ENCODE measurements at regions not wholly inside any gene's neighbourhood (a gene's known extent, or its start where the extent isn't known, plus 50 kb on each side); places are given as distances from the start of the nearest gene placed in this dataset.

- peaks cover 17% of the 10 kb centered on the region for H3K27me3 Mint-ChIP-seq (ENCODE audit: insufficient read depth, unreplicated experiment)
- Histone ChIP-seq H3K36me3 (ENCODE audit: control insufficient read depth, insufficient read depth, low read length) (no peaks in the 10 kb centered on the region), H3K27me3 (replicated peaks; ENCODE audit: control insufficient read depth, insufficient read depth, low read length) (no peaks in the 10 kb centered on the region; the same call in 1 of the 2 replicates), H3K4me1 (no peaks in the 10 kb centered on the region), H3K9me3 (no peaks in the 10 kb centered on the region), H3K4me3 (ENCODE audit: low read depth, low read length) (peak overlapping the region; percentile 33; the same call in 1 of the 2 replicates)
- TF ChIP-seq CTCF (IDR thresholded peaks at IDR 0.05; ENCODE audit: insufficient read depth in 1 of 2, low read depth in 1 of 2, low read length in 1 of 2, severe bottlenecking in 1 of 2, unreplicated experiment in 1 of 2): no peak
- ChIA-PET POLR2A (no interaction called here), CTCF (interaction anchor here (0.6 to 2.5 kb wide), 5 partner anchors 11 to 391 kb away, joined by 3 to 51 read pairs (median 4); no protein-coding TSS in a partner anchor)
- no peaks in the 10 kb centered on the region for H3K9me3 Mint-ChIP-seq (ENCODE audit: unreplicated experiment)
- no peak overlapping the region for H3K27ac Mint-ChIP-seq (ENCODE audit: unreplicated experiment)
- no peak for DNase-seq
- BruUV-seq (replicated peaks): no TSS peak
- intact Hi-C loops (cut with micrococcal nuclease; ENCODE audit: unreplicated experiment): loop anchor here (1.0 to 5.0 kb wide), 6 partner anchors 34 to 392 kb away; partner anchors contain the start of gene MAP2K3
- H3K4me3 Mint-ChIP-seq (ENCODE audit: unreplicated experiment): peak overlapping the region; percentile 47
- peaks cover 7% of the 10 kb centered on the region for H3K4me1 Mint-ChIP-seq (ENCODE audit: low read depth, unreplicated experiment)
- H3K36me3 Mint-ChIP-seq (ENCODE audit: insufficient read depth, unreplicated experiment): peaks cover 7% of the 10 kb centered on the region
These were observed 134.7 kb downstream of the KCNJ12 start for GRCh38 chr17:21510686-21511362.

GRCh38 chr17:21511363-21512195, 135.4 kb downstream of the KCNJ12 start:
- Mint-ChIP-seq H3K27me3 (ENCODE audit: insufficient read depth, unreplicated experiment) (peaks cover 17% of the 10 kb centered on the region), H3K27ac (ENCODE audit: unreplicated experiment) (no peak overlapping the region), H3K36me3 (ENCODE audit: insufficient read depth, unreplicated experiment) (peaks cover 7% of the 10 kb centered on the region), H3K4me3 (ENCODE audit: unreplicated experiment) (peak overlapping the region; percentile 47), H3K4me1 (ENCODE audit: low read depth, unreplicated experiment) (peaks cover 7% of the 10 kb centered on the region), H3K9me3 (ENCODE audit: unreplicated experiment) (no peaks in the 10 kb centered on the region)
- Histone ChIP-seq H3K36me3 (ENCODE audit: control insufficient read depth, insufficient read depth, low read length) (no peaks in the 10 kb centered on the region), H3K9me3 (no peaks in the 10 kb centered on the region), H3K4me1 (no peaks in the 10 kb centered on the region), H3K4me3 (ENCODE audit: low read depth, low read length) (peak overlapping the region; percentile 33), H3K27me3 (replicated peaks; ENCODE audit: control insufficient read depth, insufficient read depth, low read length) (no peaks in the 10 kb centered on the region; the same call in 1 of the 2 replicates)
- no TSS peak for BruUV-seq (replicated peaks)
- POLR2A ChIA-PET: no interaction called here
- intact Hi-C loops (cut with micrococcal nuclease; ENCODE audit: unreplicated experiment): loop anchor here (1.0 to 5.0 kb wide), 6 partner anchors 34 to 393 kb away; partner anchors contain the start of gene MAP2K3
- CTCF ChIA-PET: interaction anchor here (0.6 to 2.5 kb wide), 6 partner anchors 12 to 392 kb away, joined by 3 to 51 read pairs (median 4); no protein-coding TSS in a partner anchor
- DNase-seq: peak; percentile 82
- peak; percentile 52 to 81 for TF ChIP-seq CTCF (IDR thresholded peaks at IDR 0.05; ENCODE audit: insufficient read depth in 1 of 2, low read depth in 1 of 2, low read length in 1 of 2, severe bottlenecking in 1 of 2, unreplicated experiment in 1 of 2)

Data from Caco-2 (cell line).